ENCODE measurements at regions not wholly inside any gene's neighbourhood (a gene's known extent, or its start where the extent isn't known, plus 50 kb on each side); places are given as distances from the start of the nearest gene placed in this dataset.
"Not testable (repeated sequence)": the region's sequence is repeated elsewhere in the genome, so short reads cannot be mapped to it uniquely, and the experiment has no call there.

DNA sequence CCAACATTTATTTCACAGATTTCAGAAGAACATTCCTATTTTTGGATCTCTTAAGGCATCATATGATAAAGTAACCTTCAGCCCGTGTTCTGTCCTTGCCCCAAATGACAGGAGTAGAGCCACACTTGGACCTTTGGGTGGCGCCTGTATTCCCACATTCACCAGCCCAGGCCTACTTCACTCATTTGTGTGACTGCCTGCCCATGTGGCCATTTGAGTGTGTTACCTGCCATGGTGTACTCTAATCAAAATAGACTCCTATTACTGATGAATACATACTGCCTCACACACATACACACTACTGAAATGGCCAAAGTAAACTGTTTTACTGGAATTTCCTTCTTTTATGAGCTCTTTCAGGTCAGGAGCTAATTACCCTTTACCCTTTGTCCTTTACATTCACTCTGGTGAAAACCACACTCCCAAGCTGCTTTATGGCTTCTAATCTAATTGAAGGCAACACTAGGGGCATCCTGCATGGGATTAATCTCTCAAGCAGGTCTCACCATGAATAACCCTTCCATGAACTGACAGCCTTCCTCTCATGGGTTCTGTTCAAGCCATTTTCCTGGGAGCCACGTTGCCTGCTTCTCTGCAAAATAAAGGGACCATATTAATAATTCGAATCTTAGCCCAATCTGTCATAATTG lies 271.0 kb upstream of the GALNT5 start:
- Histone ChIP-seq H3K36me3 (ENCODE audit: insufficient read depth) (no peaks in the 10 kb centered on the region), H3K4me3 (IDR thresholded peaks at IDR 0.05; ENCODE audit: insufficient read depth, low read depth, low read length) (no peak overlapping the region), H3K4me1 (ENCODE audit: low read depth, poor library complexity, severe bottlenecking) (no peaks in the 10 kb centered on the region), H3K27me3 (ENCODE audit: insufficient read depth, low read depth) (no peaks in the 10 kb centered on the region), H2AFZ (ENCODE audit: low read depth) (no peak overlapping the region), H3K9ac (no peak overlapping the region), H4K20me1 (ENCODE audit: insufficient read depth) (no peaks in the 10 kb centered on the region), H3K4me2 (no peak overlapping the region), H3K79me2 (ENCODE audit: insufficient read depth, low read depth) (no peaks in the 10 kb centered on the region), H3K27ac (no peak overlapping the region)
- TF ChIP-seq, protein P1, sequence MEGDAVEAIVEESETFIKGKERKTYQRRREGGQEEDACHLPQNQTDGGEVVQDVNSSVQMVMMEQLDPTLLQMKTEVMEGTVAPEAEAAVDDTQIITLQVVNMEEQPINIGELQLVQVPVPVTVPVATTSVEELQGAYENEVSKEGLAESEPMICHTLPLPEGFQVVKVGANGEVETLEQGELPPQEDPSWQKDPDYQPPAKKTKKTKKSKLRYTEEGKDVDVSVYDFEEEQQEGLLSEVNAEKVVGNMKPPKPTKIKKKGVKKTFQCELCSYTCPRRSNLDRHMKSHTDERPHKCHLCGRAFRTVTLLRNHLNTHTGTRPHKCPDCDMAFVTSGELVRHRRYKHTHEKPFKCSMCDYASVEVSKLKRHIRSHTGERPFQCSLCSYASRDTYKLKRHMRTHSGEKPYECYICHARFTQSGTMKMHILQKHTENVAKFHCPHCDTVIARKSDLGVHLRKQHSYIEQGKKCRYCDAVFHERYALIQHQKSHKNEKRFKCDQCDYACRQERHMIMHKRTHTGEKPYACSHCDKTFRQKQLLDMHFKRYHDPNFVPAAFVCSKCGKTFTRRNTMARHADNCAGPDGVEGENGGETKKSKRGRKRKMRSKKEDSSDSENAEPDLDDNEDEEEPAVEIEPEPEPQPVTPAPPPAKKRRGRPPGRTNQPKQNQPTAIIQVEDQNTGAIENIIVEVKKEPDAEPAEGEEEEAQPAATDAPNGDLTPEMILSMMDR (conservative IDR thresholded peaks at IDR 0.05; ENCODE audit: low read depth, low read length): no peak

DNA sequence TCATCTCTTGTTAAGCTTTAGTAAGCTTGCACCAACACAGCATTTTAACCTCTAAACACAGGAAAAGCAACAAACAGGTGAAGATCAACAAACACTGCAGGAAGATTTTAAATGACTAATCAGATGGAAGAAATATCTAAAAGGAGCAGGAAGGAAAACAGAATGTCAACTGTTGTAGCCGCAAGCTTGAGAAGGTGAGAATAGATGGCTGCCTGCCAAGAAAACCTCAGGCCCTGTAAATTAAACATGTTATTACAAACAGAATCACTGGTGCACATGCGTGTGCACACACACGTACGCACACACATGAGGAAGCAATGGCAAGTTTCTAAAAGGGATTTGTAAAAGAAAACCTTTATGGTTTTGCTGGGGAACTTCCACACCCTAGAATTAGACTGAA lies 257.8 kb upstream of the GALNT5 start:
- TF ChIP-seq, protein P1 (conservative IDR thresholded peaks at IDR 0.05; ENCODE audit: low read depth, low read length): no peak
- H4K20me1 ChIP-seq (ENCODE audit: insufficient read depth): no peaks in the 10 kb centered on the region
- H2AFZ ChIP-seq (ENCODE audit: low read depth): no peak overlapping the region

DNA sequence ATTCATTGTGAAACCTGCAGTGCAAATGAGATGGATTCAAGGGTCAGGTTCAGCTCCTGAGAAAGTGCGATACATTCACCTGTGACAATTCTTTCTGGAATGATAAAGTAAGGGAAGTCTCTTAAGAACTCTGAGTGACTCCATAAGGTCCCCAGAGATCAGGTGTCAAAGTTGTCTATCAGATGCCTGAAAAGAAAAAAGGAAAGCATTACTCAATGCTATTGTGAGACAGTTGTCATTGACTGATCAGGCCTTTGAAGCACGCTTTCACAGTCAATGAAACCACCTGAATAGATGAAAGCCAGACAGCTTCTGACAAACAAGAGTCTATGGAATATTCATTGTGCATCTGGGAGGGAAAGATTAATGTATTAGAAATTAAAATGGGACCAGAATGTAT lies 252.7 kb upstream of the GALNT5 start:
- Histone ChIP-seq H3K9ac (no peak overlapping the region), H3K79me2 (ENCODE audit: insufficient read depth, low read depth) (no peaks in the 10 kb centered on the region), H2AFZ (ENCODE audit: low read depth) (no peak overlapping the region), H3K36me3 (ENCODE audit: insufficient read depth) (no peaks in the 10 kb centered on the region), H4K20me1 (ENCODE audit: insufficient read depth) (no peaks in the 10 kb centered on the region), H3K4me3 (IDR thresholded peaks at IDR 0.05; ENCODE audit: insufficient read depth, low read depth, low read length) (no peak overlapping the region), H3K4me1 (ENCODE audit: low read depth, poor library complexity, severe bottlenecking) (no peaks in the 10 kb centered on the region), H3K4me2 (no peak overlapping the region), H3K27me3 (ENCODE audit: insufficient read depth, low read depth) (no peaks in the 10 kb centered on the region), H3K27ac (no peak overlapping the region)
- TF ChIP-seq, protein P1 (conservative IDR thresholded peaks at IDR 0.05; ENCODE audit: low read depth, low read length): no peak

More for the DNA sequence above, 257.8 kb upstream of the GALNT5 start:
- no peaks in the 10 kb centered on the region for H3K79me2 ChIP-seq (ENCODE audit: insufficient read depth, low read depth)
- no peaks in the 10 kb centered on the region for H3K4me1 ChIP-seq (ENCODE audit: low read depth, poor library complexity, severe bottlenecking)
- no peak overlapping the region for H3K4me3 ChIP-seq (IDR thresholded peaks at IDR 0.05; ENCODE audit: insufficient read depth, low read depth, low read length)
- no peak overlapping the region for H3K27ac ChIP-seq
- no peaks in the 10 kb centered on the region for H3K36me3 ChIP-seq (ENCODE audit: insufficient read depth)
- no peaks in the 10 kb centered on the region for H3K27me3 ChIP-seq (ENCODE audit: insufficient read depth, low read depth)
- no peak overlapping the region for H3K9ac ChIP-seq
- no peak overlapping the region for H3K4me2 ChIP-seq

DNA sequence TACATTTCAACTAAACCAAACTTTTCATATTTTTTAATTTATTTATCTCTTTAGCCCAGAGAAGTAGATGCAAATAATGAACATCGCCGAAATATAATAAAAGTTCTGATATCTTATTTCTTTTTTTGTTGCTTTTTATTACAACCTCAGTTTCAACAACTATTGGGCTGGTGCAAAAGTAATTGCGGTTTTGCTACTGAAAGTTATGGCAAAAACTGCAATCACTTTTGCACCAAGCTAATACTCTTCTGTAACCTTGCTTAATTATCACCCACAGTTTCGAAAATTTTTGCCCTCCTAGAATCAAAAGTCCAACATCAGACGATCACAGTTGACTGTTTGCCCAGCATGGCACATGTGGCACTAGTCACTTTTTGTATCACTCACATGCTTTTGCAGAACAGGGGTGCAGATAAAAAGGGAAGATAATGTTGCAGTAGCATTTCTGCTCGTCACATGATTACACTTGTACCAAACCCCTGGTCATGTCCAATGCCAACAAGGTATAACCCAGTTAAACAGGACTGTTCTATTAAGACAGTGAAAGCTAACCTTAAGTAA lies 242.4 kb upstream of the GALNT5 start:
- no peaks in the 10 kb centered on the region for H4K20me1 ChIP-seq (ENCODE audit: insufficient read depth)
- H3K4me1 ChIP-seq (ENCODE audit: low read depth, poor library complexity, severe bottlenecking): no peaks in the 10 kb centered on the region
- H3K27ac ChIP-seq: no peak overlapping the region
- H3K36me3 ChIP-seq (ENCODE audit: insufficient read depth): no peaks in the 10 kb centered on the region
- no peak overlapping the region for H3K4me3 ChIP-seq (IDR thresholded peaks at IDR 0.05; ENCODE audit: insufficient read depth, low read depth, low read length)
- H3K79me2 ChIP-seq (ENCODE audit: insufficient read depth, low read depth): no peaks in the 10 kb centered on the region
- H3K4me2 ChIP-seq: no peak overlapping the region
- no peaks in the 10 kb centered on the region for H3K27me3 ChIP-seq (ENCODE audit: insufficient read depth, low read depth)
- no peak overlapping the region for H2AFZ ChIP-seq (ENCODE audit: low read depth)
- TF ChIP-seq, protein P1 (conservative IDR thresholded peaks at IDR 0.05; ENCODE audit: low read depth, low read length): no peak
- H3K9ac ChIP-seq: no peak overlapping the region

DNA sequence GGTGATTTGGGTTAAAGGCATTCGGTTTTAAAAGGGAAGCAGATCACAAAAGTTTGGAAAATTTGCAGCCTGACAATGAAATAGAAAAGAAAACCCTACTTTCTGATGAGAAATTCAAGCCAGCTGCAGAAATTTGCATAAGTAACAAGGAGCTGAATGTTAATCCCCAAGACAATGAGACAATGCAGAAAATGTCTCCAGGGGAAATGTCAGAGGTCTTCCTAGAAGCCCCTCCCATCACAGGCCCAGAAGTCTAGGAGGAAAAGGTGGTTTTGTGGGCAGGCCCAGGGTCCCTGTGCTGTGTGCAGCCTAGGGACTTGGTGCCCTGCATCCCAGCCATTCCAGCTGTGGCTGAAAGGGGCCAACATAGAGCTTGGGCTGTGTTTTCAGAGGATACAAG lies 234.2 kb upstream of the GALNT5 start:
- not testable (repeated sequence) for H3K36me3 ChIP-seq (ENCODE audit: insufficient read depth); H4K20me1 ChIP-seq (ENCODE audit: insufficient read depth); H3K4me3 ChIP-seq (IDR thresholded peaks at IDR 0.05; ENCODE audit: insufficient read depth, low read depth, low read length); H3K79me2 ChIP-seq (ENCODE audit: insufficient read depth, low read depth); H3K27ac ChIP-seq; H3K27me3 ChIP-seq (ENCODE audit: insufficient read depth, low read depth); H3K9ac ChIP-seq; H3K4me2 ChIP-seq; H2AFZ ChIP-seq (ENCODE audit: low read depth); H3K4me1 ChIP-seq (ENCODE audit: low read depth, poor library complexity, severe bottlenecking)

All from KMS-11 (cell line).